ENCODE measurements at regions not wholly inside any gene's neighbourhood (a gene's known extent, or its start where the extent isn't known, plus 50 kb on each side); places are given as distances from the start of the nearest gene placed in this dataset.

GRCh38 chr1:118578276-118578675 is 393.2 kb upstream of the SPAG17 start:
- TF ChIP-seq CTCF (IDR thresholded peaks at IDR 0.05; ENCODE audit: extremely low read depth, missing control alignments): no peak
- no peak for DNase-seq (ENCODE audit: low spot score)

- TF ChIP-seq CTCF (IDR thresholded peaks at IDR 0.05; ENCODE audit: extremely low read depth, missing control alignments): no peak
Observed at GRCh38 chr1:118575060-118575459, 390.0 kb upstream of the SPAG17 start.

GRCh38 chr1:118564961-118565703 is 380.1 kb upstream of the SPAG17 start:
- no peak for TF ChIP-seq CTCF (IDR thresholded peaks at IDR 0.05; ENCODE audit: extremely low read depth, missing control alignments)
- DNase-seq (ENCODE audit: low spot score): no peak

More at GRCh38 chr1:118575060-118575459, 390.0 kb upstream of the SPAG17 start:
- DNase-seq (ENCODE audit: low spot score): no peak

- DNase-seq (ENCODE audit: low spot score): peak; percentile 11
- TF ChIP-seq CTCF (IDR thresholded peaks at IDR 0.05; ENCODE audit: extremely low read depth, missing control alignments): no peak
Observed at GRCh38 chr1:118563981-118564951, 379.2 kb upstream of the SPAG17 start.

GRCh38 chr1:118558933-118559332 is 373.9 kb upstream of the SPAG17 start:
- no peak for DNase-seq (ENCODE audit: low spot score)
- TF ChIP-seq CTCF (IDR thresholded peaks at IDR 0.05; ENCODE audit: extremely low read depth, missing control alignments): no peak

GRCh38 chr1:118556936-118557335 is 371.9 kb upstream of the SPAG17 start:
- no peak for TF ChIP-seq CTCF (IDR thresholded peaks at IDR 0.05; ENCODE audit: extremely low read depth, missing control alignments)
- no peak for DNase-seq (ENCODE audit: low spot score)

GRCh38 chr1:118555638-118556037 is 370.6 kb upstream of the SPAG17 start:
- TF ChIP-seq CTCF (IDR thresholded peaks at IDR 0.05; ENCODE audit: extremely low read depth, missing control alignments): no peak
- DNase-seq (ENCODE audit: low spot score): no peak

Data from GM20000 (cell line).